A673 (cell line): ENCODE measurements at regions not wholly inside any gene's neighbourhood (a gene's known extent, or its start where the extent isn't known, plus 50 kb on each side); places are given as distances from the start of the nearest gene placed in this dataset.

Experiments
- EZH2 ChIP-seq: fragments of 200-600 bp; sonication (generic); IDR thresholded peaks from 2 replicates; pipeline ENCODE4 v1.6.1; 2017; ENCODE audit warnings: borderline replicate concordance, low read depth, mild to moderate bottlenecking, mixed read lengths, antibody characterized with exemption, low read length; ENCODE audit not compliant: poor library complexity, severe bottlenecking
- TF ChIP-seq, protein P1 (sequence below): fragments of 300-800, 200-600 bp; sonication (generic); conservative IDR thresholded peaks from 2 replicates; pipeline ENCODE4 v1.5.1; 2017; ENCODE audit warnings: low read depth, mild to moderate bottlenecking, antibody characterized with exemption, low read length, moderate library complexity, mixed read lengths

DNA sequence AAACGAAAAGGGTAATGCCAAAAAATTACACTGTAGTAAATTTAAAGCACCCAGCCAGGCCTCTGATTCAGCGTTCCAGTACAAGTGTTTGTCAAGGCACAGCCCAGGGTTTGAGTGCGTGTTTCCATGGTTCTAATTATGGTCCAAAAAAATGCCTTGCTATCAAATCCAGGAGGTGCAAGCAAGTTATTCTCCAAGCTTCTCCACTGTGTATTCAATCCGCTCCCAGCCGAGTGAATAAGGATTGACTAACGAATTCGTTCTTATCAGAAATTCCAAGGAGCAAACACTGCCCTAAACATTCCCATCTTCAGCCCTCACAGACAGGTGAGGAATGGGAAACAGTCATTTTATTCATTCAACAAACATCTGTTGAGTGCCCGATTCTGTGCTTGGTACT, 103.3 kb upstream of the WWC1 start:
- TF ChIP-seq, protein P1, sequence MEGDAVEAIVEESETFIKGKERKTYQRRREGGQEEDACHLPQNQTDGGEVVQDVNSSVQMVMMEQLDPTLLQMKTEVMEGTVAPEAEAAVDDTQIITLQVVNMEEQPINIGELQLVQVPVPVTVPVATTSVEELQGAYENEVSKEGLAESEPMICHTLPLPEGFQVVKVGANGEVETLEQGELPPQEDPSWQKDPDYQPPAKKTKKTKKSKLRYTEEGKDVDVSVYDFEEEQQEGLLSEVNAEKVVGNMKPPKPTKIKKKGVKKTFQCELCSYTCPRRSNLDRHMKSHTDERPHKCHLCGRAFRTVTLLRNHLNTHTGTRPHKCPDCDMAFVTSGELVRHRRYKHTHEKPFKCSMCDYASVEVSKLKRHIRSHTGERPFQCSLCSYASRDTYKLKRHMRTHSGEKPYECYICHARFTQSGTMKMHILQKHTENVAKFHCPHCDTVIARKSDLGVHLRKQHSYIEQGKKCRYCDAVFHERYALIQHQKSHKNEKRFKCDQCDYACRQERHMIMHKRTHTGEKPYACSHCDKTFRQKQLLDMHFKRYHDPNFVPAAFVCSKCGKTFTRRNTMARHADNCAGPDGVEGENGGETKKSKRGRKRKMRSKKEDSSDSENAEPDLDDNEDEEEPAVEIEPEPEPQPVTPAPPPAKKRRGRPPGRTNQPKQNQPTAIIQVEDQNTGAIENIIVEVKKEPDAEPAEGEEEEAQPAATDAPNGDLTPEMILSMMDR = no peak
- TF ChIP-seq EZH2 = no peak
